CD4-positive, alpha-beta T cell treated with Interleukin-17A for 4 hours (primary cell): ENCODE measurements at regions not wholly inside any gene's neighbourhood (a gene's known extent, or its start where the extent isn't known, plus 50 kb on each side); places are given as distances from the start of the nearest gene placed in this dataset.

Experiments used
- DNase-seq: peaks from one replicate; pipeline ENCODE4 v3.0.0-alpha.2; 2020; ENCODE audit warnings: mixed read lengths

- DNase-seq = no peak
Observed at GRCh38 chr13:33953781-33954180, 135.8 kb downstream of the RFC3 start.

- no peak for DNase-seq
Observed at GRCh38 chr13:33956346-33956745, 138.4 kb downstream of the RFC3 start.

GRCh38 chr13:33957497-33957905 lies 139.6 kb downstream of the RFC3 start:
- DNase-seq = no peak

- no peak for DNase-seq
Observed at GRCh38 chr13:33958964-33959363, 141.0 kb downstream of the RFC3 start.

- DNase-seq = no peak
Observed at GRCh38 chr13:33963134-33963533, 145.2 kb downstream of the RFC3 start.

- DNase-seq = no peak
Observed at GRCh38 chr13:33963895-33964294, 145.9 kb downstream of the RFC3 start.

- no peak for DNase-seq
Observed at GRCh38 chr13:33968520-33969507, 150.9 kb downstream of the RFC3 start.

- DNase-seq = no peak
Observed at GRCh38 chr13:33970746-33971561, 153.0 kb downstream of the RFC3 start.

- DNase-seq = no peak
Observed at GRCh38 chr13:33971562-33971819, 153.5 kb downstream of the RFC3 start.

GRCh38 chr13:33973194-33973593 lies 155.2 kb downstream of the RFC3 start:
- DNase-seq = no peak

- DNase-seq = no peak
Observed at GRCh38 chr13:33976965-33977364, 159.0 kb downstream of the RFC3 start.

GRCh38 chr13:33978653-33979052 lies 160.7 kb downstream of the RFC3 start:
- DNase-seq = no peak

GRCh38 chr13:33992881-33993336 lies 175.0 kb downstream of the RFC3 start:
- no peak for DNase-seq

GRCh38 chr13:33994198-33994597 lies 176.2 kb downstream of the RFC3 start:
- DNase-seq = no peak

GRCh38 chr13:33994826-33995502 lies 177.0 kb downstream of the RFC3 start:
- DNase-seq = no peak

- no peak for DNase-seq
Observed at GRCh38 chr13:33996636-33997035, 178.7 kb downstream of the RFC3 start.

- no peak for DNase-seq
Observed at GRCh38 chr13:33997574-33997973, 179.6 kb downstream of the RFC3 start.

- DNase-seq = no peak
Observed at GRCh38 chr13:33999811-34000605, 182.1 kb downstream of the RFC3 start.

GRCh38 chr13:34000955-34001354 lies 183.0 kb downstream of the RFC3 start:
- no peak for DNase-seq

- DNase-seq = no peak
Observed at GRCh38 chr13:34001389-34001788, 183.4 kb downstream of the RFC3 start.

- no peak for DNase-seq
Observed at GRCh38 chr13:34002141-34002540, 184.2 kb downstream of the RFC3 start.

- no peak for DNase-seq
Observed at GRCh38 chr13:34002924-34003323, 185.0 kb downstream of the RFC3 start.

GRCh38 chr13:34003656-34004055 lies 185.7 kb downstream of the RFC3 start:
- no peak for DNase-seq
